Progenitor cell of endocrine pancreas (in vitro differentiated cells): ENCODE measurements at regions not wholly inside any gene's neighbourhood (a gene's known extent, or its start where the extent isn't known, plus 50 kb on each side); places are given as distances from the start of the nearest gene placed in this dataset.

Experiments used
- DNase-seq: peaks from one replicate; pipeline ENCODE4 v3.0.0; 2021; ENCODE audit warnings: low spot score; ENCODE audit not compliant: unreplicated experiment
- H3K27ac Mint-ChIP-seq: 2 replicates; pipeline ENCODE4 v1.8.0; 2021; ENCODE audit warnings: mild to moderate bottlenecking, moderate library complexity, mixed read lengths
- H3K27me3 Mint-ChIP-seq: 2 replicates; pipeline ENCODE4 v1.8.0; 2021; ENCODE audit warnings: mixed read lengths
- H3K36me3 Mint-ChIP-seq: 2 replicates; pipeline ENCODE4 v1.8.0; 2022; ENCODE audit warnings: mixed read lengths; ENCODE audit not compliant: insufficient read depth
- H3K4me1 Mint-ChIP-seq: 2 replicates; pipeline ENCODE4 v1.8.0; 2021; ENCODE audit warnings: low read depth, mixed read lengths
- H3K4me3 Mint-ChIP-seq: 2 replicates; pipeline ENCODE4 v1.8.0; 2021; ENCODE audit warnings: low read depth, mild to moderate bottlenecking, moderate library complexity, mixed read lengths
- H3K9me3 Mint-ChIP-seq: 2 replicates; pipeline ENCODE4 v1.8.0; 2021; ENCODE audit warnings: low read depth, mixed read lengths
- TF ChIP-seq, protein P1 (sequence below): fragments of 200-600 bp; sonication (generic); IDR thresholded peaks from one replicate; pipeline ENCODE4 v1.5.0; 2021; ENCODE audit warnings: antibody characterized with exemption, mild to moderate bottlenecking; ENCODE audit not compliant: unreplicated experiment

DNA sequence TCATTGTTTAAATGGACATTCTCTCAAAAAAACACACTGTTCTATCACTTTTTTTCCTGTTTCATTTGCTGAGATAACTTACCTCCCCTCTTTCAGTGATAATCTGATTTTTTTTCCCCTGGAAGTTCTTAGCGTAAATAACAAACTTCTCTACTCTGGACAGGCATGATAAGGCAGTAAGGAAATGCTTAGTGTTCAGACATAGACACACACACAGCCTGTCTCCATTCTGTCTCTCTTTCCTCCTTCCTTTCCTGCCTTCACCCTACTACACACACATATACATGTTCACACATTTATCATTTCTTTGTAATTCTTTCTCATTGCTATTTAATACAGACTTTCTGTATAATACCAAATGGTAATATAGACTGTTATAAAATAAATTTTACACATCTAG is 470.8 kb upstream of the ROBO1 start:
- Mint-ChIP-seq H3K27ac (no peak overlapping the region), H3K36me3 (no peaks in the 10 kb centered on the region), H3K27me3 (peaks cover 10% of the 10 kb centered on the region), H3K4me3 (no peak overlapping the region), H3K9me3 (no peaks in the 10 kb centered on the region), H3K4me1 (peaks cover 20% of the 10 kb centered on the region)
- TF ChIP-seq, protein P1, sequence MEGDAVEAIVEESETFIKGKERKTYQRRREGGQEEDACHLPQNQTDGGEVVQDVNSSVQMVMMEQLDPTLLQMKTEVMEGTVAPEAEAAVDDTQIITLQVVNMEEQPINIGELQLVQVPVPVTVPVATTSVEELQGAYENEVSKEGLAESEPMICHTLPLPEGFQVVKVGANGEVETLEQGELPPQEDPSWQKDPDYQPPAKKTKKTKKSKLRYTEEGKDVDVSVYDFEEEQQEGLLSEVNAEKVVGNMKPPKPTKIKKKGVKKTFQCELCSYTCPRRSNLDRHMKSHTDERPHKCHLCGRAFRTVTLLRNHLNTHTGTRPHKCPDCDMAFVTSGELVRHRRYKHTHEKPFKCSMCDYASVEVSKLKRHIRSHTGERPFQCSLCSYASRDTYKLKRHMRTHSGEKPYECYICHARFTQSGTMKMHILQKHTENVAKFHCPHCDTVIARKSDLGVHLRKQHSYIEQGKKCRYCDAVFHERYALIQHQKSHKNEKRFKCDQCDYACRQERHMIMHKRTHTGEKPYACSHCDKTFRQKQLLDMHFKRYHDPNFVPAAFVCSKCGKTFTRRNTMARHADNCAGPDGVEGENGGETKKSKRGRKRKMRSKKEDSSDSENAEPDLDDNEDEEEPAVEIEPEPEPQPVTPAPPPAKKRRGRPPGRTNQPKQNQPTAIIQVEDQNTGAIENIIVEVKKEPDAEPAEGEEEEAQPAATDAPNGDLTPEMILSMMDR: no peak
- no peak for DNase-seq

- no peak overlapping the region for H3K4me3 Mint-ChIP-seq
- DNase-seq: no peak
- H3K27ac Mint-ChIP-seq: no peak overlapping the region
- H3K4me1 Mint-ChIP-seq: peaks cover 20% of the 10 kb centered on the region
- TF ChIP-seq, protein P1: no peak
- H3K36me3 Mint-ChIP-seq: no peaks in the 10 kb centered on the region
- H3K27me3 Mint-ChIP-seq: peaks cover 10% of the 10 kb centered on the region
- H3K9me3 Mint-ChIP-seq: no peaks in the 10 kb centered on the region
Observed at GRCh38 chr3:80238152-80238551, 470.4 kb upstream of the ROBO1 start.

- TF ChIP-seq, protein P1: no peak
- no peak for DNase-seq
- H3K4me1 Mint-ChIP-seq: peaks cover 17% of the 10 kb centered on the region
- H3K27ac Mint-ChIP-seq: peak overlapping the region; percentile 11
- H3K27me3 Mint-ChIP-seq: peaks cover 10% of the 10 kb centered on the region
- no peaks in the 10 kb centered on the region for H3K36me3 Mint-ChIP-seq
- H3K4me3 Mint-ChIP-seq: no peak overlapping the region
- H3K9me3 Mint-ChIP-seq: no peaks in the 10 kb centered on the region
Observed at GRCh38 chr3:80234706-80235105, 466.9 kb upstream of the ROBO1 start.

GRCh38 chr3:80233576-80233975 is 465.8 kb upstream of the ROBO1 start:
- Mint-ChIP-seq H3K36me3 (peaks cover 2% of the 10 kb centered on the region), H3K27ac (no peak overlapping the region), H3K4me3 (no peak overlapping the region), H3K27me3 (peaks cover 10% of the 10 kb centered on the region), H3K4me1 (peaks cover 10% of the 10 kb centered on the region), H3K9me3 (peaks cover 7% of the 10 kb centered on the region)
- no peak for DNase-seq
- TF ChIP-seq, protein P1: no peak

DNA sequence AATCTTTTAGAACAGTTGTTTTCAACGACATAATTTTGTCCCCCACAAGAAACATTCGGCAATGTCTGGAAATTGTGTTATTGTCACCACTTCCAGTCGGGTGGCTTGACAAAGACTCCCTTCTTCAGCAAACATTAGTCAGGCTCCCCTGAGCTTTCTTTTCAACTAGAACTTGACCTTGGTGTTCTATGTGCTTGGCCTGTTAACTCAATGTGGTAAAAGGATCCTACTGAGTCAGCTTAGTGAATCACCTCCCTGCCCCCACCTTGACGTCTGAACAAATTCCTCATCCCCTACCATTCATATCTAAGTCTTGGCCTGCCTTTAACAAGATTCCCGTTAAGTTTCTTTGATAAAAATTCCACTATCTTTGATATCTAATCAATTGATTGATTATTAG is 465.0 kb upstream of the ROBO1 start:
- peaks cover 7% of the 10 kb centered on the region for H3K9me3 Mint-ChIP-seq
- H3K36me3 Mint-ChIP-seq: peaks cover 2% of the 10 kb centered on the region
- no peak overlapping the region for H3K4me3 Mint-ChIP-seq
- H3K27ac Mint-ChIP-seq: no peak overlapping the region
- no peak for DNase-seq
- peaks cover 6% of the 10 kb centered on the region for H3K4me1 Mint-ChIP-seq
- peaks cover 10% of the 10 kb centered on the region for H3K27me3 Mint-ChIP-seq
- TF ChIP-seq, protein P1: no peak
